Effector CD8-positive, alpha-beta T cell (primary cell): ENCODE measurements at regions not wholly inside any gene's neighbourhood (a gene's known extent, or its start where the extent isn't known, plus 50 kb on each side); places are given as distances from the start of the nearest gene placed in this dataset.

Experiments used
- DNase-seq: peaks from one replicate; lab custom pipeline; 2025; lab: John Stamatoyannopoulos, UW

DNA sequence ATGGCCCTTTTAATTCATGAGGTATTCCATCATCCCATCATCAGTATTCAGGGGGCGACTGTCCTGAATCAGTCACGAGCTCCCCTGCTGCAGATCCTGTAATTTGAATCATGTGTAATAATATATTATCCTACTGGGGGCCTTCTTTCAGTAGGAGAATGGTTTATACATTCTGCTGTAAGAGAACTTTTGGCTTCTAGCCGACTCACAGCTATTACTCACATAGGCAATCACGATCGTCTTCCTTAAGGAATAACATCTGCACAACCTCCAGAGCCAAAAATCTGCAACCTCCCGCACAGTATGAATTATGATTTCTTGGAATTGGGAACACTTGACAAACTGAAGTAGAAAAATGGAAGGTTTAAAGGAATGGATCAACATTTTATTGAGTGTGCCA is 343.0 kb downstream of the USP25 start:
- no peak for DNase-seq

DNA sequence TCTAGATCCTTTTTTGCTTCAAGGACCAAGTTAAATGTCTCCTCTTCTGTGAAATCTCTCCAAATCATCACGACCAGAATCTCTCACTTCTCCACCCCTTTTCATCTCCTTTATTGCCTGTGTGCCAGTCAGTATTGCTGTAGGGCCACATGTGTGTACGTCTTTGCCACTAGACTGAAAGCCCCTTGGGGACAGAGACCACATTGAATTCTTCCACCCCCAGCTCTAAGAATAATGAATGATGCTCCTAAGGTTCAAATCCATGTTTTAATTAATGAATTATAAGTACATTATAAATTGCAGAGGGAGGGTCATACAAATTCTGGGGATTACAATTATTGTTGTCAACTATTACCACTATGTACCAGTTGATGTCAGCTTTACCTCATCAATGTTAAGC is 343.8 kb downstream of the USP25 start:
- no peak for DNase-seq

DNA sequence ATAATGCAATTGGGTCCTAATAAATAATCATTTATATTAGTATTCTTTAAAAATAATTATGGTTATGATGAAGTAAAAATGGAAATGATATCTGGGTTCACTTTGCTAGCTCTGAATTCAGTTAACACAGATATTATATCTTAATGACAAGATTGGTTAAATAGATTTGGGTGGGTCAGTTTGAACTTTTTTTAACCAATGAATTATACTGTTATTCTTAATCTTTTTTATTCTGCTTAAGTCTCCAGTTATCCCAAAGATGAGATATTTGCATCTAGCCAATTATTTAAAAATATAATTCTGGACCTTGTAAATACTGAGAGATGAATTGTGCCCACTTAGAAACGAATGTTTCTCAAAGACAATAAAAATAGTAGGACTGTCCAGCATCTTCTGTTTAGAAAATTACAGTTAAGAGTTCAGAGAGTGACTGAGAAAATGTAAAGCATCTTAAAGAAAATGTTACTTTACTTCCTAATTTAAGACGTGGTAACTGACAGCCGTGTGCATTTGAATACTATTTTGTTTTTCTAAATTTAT is 345.2 kb downstream of the USP25 start:
- no peak for DNase-seq

- DNase-seq, result no peak
Measured at GRCh38 chr21:16075649-16076282, 346.0 kb downstream of the USP25 start.

- no peak for DNase-seq
Measured at GRCh38 chr21:16076465-16076864, 346.7 kb downstream of the USP25 start.

- DNase-seq, result no peak
Measured at GRCh38 chr21:16078382-16078781, 348.6 kb downstream of the USP25 start.

GRCh38 chr21:16079830-16080229 is 350.0 kb downstream of the USP25 start:
- no peak for DNase-seq

GRCh38 chr21:16081304-16081703 is 351.5 kb downstream of the USP25 start:
- DNase-seq, result no peak

GRCh38 chr21:16082038-16082816 is 352.4 kb downstream of the USP25 start:
- no peak for DNase-seq

DNA sequence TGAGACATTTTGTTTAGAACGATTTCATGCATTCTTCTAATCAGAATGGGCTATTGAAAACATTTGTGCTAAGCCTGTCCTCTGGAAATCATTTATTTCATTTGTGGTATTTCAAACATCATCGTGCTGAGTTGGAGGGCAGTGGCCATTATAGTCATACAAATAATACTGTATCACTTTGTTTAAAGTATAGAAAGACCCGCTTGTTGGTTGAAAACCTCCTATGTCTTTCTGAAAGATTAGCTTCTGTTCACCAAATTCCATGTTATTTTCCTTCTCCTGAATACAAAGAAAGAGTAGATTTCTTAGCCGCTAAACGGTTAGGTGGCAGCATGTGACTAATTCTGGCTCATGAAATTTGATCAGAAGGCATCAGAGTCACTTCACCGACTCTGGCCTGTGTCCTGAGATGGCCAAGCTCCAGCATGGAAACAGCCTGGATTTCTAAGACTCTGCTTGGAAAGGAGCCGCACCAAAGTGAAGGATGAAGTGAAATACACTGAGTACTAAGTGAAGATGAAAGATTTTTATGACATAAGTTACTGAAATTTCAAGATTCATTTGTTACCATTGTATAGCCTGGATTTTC is 355.1 kb downstream of the USP25 start:
- DNase-seq, result no peak

DNA sequence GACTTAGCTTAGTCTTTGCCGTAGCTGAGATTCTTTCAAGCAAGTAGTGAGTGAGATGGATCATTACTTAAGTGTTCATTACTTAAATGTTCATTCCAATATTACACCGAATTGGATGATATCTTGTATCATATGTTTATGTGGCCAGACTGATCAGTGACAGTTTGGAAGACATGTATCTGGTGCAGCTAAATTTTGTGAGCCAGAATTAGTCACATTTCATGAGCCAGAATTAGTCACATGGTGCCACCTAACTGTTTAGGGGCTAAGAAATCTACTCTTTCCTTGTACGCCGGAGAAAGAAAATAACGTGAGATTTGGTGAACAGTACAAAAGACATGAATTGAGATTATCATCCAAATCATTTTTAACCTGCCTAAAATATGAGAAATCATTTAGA is 355.6 kb downstream of the USP25 start:
- no peak for DNase-seq

DNA sequence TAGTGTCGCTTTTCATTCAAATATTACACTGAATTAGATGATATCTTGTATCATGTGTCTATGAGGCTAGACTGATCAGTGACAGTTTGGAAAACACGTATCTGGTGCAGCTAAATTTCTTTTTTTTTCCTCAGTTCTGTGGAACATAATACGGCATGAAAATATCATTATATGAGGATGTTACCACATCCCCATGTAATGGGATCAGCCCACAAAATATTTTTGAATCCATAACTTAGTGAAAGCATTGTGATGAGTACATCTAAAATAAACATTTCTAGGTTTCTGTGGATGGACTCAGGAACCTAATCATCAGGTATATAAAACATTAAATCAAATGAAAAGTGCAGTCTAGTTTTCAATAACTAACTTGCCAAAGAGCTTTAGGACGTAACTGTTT is 356.3 kb downstream of the USP25 start:
- no peak for DNase-seq

- DNase-seq, result no peak
Measured at GRCh38 chr21:16086936-16087335, 357.2 kb downstream of the USP25 start.

GRCh38 chr21:16087523-16087922 is 357.7 kb downstream of the USP25 start:
- no peak for DNase-seq

DNA sequence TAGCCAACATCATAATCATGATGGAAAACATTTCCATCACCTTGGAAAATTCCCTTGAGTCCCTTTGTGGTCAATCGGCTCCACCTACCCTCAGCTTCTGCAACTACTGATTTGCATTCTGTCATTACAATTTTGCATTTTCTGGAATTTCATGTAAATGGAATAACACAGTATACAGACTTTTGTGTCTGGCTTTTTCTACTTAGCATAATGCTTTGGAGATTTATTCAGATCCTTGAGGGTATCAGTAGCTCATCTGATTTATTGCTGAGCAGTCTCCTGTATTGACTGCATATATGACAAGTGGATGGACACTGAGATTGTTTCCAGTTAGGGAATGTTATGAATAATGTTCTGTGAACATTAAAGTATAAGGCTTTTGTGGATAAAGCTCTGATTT is 358.3 kb downstream of the USP25 start:
- no peak for DNase-seq

- DNase-seq, result no peak
Measured at GRCh38 chr21:16095005-16095404, 365.2 kb downstream of the USP25 start.

DNA sequence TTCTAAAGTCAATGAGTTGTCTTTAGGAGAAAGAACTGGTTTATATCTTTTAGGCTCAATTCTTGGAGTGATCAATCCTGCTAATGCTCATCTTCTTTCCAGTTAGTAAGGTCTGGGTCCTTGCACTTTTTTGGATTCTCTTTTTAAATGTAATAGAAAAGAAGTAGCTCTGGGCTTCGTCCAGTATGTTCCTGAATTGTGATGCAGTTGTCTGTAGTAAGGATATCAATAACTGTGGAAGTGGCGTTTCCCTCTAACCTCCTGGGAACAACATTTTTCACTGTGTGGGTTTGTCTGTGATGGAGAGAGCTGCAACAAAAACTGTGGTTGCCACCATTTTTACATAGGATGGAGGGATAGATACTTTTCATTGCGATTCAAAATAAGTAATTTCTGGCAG is 367.2 kb downstream of the USP25 start:
- DNase-seq, result no peak

GRCh38 chr21:16102113-16102512 is 372.3 kb downstream of the USP25 start:
- no peak for DNase-seq

- no peak for DNase-seq
Measured at GRCh38 chr21:16108561-16109075, 378.8 kb downstream of the USP25 start.

DNA sequence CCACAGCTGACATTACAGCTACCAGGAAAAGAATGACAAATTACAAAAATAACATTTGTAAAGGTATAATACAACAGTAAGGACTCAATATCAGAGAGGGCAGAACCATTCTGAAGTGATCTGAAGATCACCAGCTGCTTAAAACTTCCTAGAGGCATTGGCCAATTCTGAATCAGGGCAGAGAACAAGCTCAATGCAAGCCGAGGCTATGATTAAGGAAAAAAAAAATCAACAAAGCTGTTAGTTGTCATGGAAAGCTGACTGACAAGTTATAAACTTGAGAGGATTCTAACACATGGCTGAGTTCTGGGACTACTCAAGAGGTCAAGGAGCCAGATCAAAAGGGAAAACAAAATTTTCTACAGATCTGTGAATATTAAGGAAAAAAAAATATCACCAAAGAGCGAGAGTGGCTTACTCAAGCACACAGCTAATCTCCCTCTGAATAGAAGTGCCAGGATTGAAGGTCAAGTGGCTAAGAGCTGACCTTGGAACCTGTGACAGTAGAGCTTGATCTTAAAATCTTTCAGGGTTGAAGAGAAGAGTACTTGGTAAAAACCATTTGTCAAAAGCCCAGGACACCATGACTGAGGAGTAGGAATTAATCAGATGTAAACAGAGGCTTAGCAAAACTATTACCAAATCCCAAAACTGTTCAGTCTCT is 383.4 kb downstream of the USP25 start:
- no peak for DNase-seq

DNA sequence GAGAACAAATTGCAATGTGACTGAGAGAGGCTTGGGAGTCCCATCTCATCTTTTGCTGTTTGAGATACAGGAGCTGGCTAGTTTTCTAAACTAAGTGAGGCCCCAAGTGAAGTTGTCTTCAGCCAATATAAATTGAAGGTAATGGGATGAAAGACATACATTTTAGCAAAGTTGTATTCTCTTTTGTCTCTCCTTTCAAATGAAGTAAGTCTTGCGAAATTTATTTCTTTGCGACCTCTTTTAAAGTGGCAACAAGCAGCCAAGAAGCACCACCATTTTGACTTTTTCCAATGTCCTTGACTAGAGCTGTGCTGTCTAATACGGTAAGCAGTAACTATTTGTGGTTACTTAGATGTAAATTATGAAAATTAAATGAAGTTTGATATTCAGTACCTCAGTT is 385.7 kb downstream of the USP25 start:
- no peak for DNase-seq

GRCh38 chr21:16116069-16116468 is 386.3 kb downstream of the USP25 start:
- no peak for DNase-seq
